Lung microvascular endothelial cell (primary cell): ENCODE measurements at regions not wholly inside any gene's neighbourhood (a gene's known extent, or its start where the extent isn't known, plus 50 kb on each side); places are given as distances from the start of the nearest gene placed in this dataset.

ENCODE experiments used
- DNase-seq, 2 donors: peaks; one replicate each; pipeline versions ENCODE4 v3.0.0 to v3.0.0-alpha.2; 2010; ENCODE audit warnings: low read depth in 2 of 2

DNA sequence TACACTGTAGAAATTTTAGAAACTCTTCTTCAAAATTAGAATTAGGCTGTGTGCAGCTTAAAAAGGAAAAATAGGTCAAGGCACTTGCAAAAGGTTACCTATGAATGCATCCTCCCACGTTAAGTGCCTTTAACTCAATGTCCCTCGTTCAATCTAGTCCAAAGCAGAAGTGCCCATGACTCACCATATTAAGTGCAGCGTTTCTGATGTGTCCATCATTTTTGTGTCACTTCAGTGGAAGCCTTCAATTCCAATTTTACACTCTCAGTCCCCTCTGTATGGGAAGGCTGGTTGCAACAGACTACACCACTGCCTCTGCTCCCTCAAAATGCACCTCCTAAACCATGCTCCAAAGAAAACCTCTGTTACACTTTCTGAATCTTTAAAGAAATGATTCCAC lies 53.4 kb downstream of the FOXB1 start:
- no peak for DNase-seq

GRCh38 chr15:60059186-60059585 lies 55.1 kb downstream of the FOXB1 start:
- DNase-seq = no peak

DNA sequence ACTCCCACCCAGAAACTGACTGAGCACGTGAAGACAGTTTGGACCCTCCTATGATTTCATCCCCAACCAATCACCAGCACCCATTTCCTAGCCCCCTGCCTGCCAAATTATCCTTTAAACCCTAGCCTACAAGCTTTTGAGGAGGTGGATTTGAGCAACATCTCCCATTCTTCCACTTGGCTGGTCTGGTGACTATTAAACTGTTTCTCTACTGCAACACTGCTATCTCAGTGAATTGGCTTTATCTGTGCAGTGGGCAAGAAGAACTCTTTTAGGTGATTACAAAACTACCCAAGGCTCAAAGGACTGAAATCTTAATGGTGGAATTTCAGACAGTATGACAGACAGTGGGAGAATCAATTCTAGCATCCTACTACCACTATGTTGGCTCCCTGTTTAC lies 57.6 kb downstream of the FOXB1 start:
- no peak for DNase-seq

GRCh38 chr15:60062826-60063225 lies 58.7 kb downstream of the FOXB1 start:
- DNase-seq = no peak

DNA sequence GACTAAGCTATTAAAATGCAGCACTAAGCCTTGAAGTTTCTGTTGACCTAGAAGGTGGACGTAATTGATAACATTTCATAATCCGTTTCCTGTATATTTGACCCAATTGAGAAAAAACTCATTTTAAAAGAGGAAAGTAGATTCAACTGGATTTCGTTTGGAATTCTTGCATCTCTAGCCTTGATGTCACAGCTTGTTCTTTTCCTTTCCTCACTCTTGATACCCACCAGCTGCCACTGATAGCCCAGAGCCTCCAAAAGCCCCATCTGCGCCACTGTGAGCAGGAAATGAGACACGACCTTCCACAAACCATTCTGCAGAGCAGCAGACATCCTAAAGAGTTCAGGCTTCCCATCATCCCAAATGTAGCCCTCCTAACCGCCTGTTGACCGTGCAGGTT lies 61.8 kb downstream of the FOXB1 start:
- no peak for DNase-seq

DNA sequence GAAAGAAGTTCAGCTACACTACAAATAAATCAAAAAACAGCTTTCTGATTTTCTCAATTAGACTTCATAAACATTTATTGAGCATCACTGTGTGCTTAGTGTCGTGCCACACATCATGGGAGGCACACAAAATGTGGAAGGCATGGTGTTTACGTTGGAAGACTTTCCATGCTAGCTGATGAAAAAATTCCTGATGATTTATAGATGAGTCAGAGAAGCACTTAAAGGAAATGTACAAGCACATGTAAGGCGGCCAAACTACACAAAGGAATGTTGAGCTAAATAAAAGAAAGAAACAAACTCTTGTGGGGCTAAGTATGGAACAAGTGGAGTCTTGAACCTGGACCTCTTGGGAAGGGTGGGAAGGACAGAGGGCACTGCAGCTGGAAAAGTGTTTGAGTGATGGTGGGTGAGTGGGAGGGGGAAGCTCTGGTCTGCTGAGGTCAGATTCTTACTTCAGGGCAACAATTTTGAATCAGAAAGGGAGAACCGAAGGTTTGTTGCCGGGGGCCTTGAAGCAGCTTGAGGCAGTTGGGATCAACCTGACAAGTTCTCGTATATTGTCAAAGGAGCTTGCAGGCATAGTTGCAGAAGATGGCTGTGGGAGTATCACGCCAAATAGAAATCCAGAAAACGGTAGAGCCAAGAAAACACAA lies 66.9 kb downstream of the FOXB1 start:
- DNase-seq = peak in 1 of 2 donors; percentile 68

DNA sequence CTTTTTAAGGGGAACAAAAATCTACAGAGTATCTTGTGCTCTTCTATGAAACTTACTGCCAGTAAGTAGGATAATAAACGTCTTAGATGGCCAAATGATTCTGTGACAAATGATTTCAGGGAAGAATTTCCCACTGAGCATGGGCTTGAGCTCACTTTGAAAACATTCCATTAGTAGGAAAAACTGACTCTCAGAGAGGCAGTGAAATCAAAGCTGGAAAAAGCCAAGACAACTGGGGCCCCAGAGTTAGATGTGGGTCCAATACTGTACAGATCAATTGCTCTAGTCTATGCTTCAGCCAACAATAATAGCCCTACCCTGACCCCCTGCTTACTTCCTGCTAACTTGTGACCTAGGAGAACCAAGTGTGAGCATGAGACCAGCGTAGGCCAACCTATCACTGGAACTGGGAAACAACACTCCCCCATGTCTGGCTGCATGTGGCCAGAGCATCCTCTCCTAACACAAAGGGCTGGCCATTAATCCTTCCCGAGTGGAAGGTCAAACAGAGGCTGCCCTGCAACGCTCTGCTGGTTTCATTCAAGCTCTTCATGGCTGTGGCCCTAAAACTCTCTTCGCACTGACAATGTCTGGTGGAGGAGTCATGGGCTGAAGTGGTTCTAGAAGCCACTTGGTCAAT lies 68.8 kb downstream of the FOXB1 start:
- no peak for DNase-seq

GRCh38 chr15:60073466-60073840 lies 69.3 kb downstream of the FOXB1 start:
- DNase-seq = no peak

DNA sequence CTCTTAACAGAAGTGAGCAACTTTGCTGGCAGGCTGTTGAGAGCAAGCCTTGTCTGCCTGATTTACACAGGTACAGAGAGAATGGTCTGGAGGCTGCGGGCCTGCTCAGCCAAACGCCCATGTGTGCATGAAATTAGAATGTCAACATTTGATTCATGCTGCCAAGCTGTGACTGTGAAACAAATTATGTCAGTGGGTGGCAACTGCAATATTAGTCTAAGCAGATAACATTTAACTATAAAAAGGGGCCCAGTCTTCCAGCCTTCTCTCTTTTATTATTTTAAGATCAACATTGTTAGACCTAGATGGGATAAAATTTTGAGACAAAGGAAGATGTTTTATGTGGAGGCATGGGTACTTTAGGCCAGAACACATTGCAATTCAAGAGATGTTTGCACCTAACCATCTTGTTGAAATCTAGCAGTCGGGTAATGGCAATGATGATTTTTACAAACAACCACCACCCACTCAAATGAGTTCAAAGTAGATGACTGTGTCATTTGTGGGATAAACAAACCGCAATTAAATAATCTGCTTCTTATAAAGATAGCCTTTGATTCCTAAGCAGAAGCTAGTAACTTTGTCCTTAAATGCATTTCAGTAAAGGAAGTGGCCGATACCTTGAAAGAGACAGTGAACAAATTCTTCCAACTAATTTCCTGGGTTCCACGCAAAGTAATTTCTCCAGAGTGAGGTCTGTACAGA lies 70.2 kb downstream of the FOXB1 start:
- DNase-seq = no peak

GRCh38 chr15:60076045-60076444 lies 71.9 kb downstream of the FOXB1 start:
- no peak for DNase-seq

DNA sequence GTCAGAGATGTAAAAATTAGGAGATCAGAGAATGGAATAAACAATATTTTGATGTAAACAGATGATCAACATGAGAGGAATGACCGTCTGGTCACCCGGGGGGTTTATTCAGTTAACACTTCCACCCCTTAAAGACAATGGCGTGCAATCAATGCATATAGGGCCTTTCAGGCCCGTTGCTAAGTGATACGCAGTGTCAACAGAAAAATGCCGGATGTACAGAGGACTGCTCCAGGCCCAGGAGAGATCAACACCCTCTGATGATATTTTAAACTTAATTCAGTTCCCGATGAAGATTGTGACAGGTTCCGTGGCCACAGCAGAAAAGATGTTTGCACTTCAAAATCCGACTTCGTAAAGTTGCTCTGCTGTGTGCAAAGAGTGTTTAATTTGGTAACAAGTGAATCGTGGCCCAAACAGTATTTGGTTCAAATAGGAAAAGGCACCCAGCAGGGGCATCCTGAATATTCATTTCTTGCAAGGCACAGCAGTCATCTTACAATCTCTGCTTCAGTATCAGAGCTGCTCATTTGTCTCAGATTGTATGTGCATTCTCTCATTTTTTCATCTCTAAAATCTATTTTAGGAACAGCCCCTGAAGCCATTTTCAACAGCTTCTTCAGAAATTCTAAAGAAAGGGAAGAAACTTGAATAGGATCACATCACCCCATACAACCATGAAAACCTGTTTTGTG lies 72.6 kb downstream of the FOXB1 start:
- no peak for DNase-seq

DNA sequence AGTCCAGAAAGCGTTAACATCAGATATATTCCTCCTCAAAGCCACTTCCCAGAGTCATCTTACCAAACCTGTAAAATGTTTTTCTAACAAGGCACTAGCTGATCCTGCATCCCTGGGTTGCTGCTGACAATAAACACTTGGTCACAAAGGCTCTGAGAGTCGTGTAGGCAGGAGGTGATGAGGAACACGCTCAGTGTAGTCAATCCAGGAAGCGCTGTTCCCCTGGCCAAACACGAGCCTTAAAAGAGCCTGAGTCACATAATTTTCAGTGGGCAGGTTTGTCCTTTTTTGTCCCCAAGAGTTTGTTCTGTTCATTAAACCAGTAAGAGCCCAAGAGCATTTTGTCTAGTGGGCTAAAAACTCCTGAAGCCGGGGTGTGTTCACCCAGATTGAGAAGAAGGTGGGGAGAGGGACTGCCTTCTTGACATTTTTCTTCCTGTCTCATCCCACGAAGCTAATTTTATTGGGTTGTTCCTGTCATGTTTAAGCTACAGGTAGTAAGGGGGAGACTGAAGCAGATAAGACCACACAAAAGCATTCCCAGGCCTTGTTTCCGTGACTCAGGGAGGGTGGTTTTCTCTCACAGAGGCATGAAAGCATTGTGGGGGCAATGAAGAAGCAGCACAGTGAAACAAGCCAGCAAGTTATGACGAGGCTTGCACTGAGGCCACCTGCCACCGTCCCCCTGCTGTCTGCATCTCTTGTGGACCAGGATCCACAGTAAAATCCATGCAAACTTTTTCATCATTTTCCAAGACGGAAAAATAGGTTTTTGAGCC lies 73.7 kb downstream of the FOXB1 start:
- DNase-seq = no peak

DNA sequence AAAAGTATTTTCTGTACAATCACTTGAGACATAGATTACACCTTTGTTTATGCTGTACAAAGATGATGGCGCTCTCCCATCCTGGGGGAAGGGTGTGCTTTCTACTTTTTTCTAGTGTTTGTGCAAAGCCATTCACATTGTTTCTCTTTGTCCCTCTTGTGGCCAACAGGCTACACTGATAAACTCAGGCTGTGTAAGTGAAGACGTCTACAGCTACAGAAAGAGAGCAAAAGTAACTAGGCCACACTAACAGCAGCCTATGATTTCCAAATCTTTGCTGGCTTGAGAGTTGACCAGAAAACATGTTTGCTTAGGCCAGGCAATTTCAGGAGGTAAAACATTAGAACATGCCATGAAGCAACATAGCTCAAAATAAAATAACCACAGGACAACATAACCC lies 75.1 kb downstream of the FOXB1 start:
- DNase-seq = no peak

DNA sequence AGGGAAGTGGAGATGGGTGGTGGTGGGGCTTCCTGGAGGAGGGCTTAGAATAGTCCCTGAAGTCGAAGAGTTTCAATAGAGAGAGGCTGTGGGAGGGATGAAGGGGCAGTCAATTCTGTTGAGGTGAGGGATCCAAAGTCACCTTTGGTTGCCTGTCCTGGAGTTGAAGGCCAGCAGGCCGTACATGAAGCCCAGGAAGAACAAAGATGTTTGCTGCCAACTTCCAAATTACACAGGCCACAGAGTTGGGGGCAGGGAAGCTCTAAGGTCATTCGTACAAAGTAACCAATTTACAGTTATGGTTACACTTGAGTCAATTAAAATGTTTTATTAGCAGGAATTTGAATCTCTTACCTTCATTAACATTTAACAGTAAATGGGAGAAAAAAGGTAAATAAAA lies 77.9 kb downstream of the FOXB1 start:
- DNase-seq = no peak

DNA sequence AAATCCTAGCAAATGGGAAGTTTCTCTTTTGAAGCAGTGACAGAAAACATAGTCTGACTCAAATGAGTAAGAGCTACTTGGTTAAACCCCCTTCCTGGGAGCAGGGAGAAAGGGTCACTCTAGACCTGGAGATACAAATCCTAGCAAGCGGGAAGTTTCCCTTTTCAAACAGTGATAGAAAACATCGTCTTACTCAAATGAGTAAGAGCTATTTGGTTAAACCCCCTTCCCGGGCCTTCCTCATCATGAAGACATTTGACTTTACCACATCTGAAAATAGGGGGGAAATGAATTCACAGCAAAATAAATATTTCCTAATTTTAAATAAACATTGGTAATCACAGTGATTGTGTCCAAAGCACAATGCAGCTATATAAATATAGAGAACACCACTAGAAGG lies 79.2 kb downstream of the FOXB1 start:
- no peak for DNase-seq

DNA sequence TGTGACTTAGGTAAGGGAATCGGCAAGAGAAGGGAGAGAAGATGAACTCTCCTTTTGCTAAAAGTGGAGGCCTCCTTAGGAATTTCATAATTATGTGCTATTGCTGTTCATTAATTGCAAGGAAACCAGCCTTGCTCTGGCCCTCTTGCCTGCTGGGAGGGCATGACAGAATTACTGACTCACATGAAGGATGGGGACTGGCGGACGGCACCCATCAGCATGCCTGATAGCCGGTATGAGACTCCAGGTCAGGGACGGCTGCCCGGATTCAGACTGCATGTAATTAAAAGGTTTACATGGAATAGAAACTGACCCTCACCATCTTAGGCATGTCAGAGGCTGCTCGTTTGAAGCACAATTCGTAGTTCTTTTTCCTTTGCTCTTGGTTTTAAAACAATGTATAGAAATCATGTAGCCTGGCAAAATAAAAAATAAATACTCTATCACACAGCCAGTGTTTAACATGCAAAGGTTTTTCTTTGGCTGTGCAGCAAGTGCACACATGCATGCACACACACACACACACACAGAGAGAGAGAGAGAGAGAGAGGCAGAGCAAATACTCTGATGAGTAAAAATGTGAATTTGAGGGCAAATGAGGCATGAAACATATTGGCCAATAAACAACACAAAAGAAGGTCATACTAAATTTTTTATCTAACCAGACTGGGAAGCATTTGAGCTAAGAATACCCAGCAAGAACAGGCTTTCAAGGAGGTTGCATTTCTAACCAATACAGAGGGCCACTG lies 82.7 kb downstream of the FOXB1 start:
- DNase-seq = no peak

GRCh38 chr15:60087561-60087960 lies 83.5 kb downstream of the FOXB1 start:
- DNase-seq = no peak

GRCh38 chr15:60090747-60091146 lies 86.6 kb downstream of the FOXB1 start:
- DNase-seq = no peak

DNA sequence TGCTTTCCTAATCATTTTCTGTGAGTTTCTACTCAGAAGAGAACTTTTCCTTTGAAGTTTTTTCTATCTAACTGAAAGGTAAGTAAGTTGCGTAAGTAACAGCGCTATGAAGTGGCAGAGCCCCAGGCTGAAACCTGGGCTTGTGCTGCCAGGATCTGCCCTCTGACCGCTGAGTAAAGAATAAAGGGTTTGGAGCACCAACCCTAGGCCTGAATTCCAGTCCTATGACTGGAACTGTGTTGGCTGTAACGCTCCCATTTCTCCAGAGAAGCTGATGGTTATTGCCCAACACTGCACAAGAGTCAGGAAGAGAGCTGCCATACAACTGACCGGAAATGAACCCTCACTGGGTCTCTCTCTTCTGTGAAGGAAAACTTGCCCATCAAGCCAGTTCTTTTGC lies 87.0 kb downstream of the FOXB1 start:
- no peak for DNase-seq

- DNase-seq = no peak
Measured at GRCh38 chr15:60091911-60092310, 87.8 kb downstream of the FOXB1 start.
